HG03432 (cell line): ENCODE measurements at regions not wholly inside any gene's neighbourhood (a gene's known extent, or its start where the extent isn't known, plus 50 kb on each side); places are given as distances from the start of the nearest gene placed in this dataset.
A peak's percentile ranks its signal among the peaks of the same experiment; 100 is the strongest.

Experiments used
- ATAC-seq: cut with Tn5 transposase; IDR thresholded peaks from one replicate; pipeline ENCODE4 v1.9.1; 2021; ENCODE audit warnings: mild to moderate bottlenecking, moderate library complexity; ENCODE audit not compliant: unreplicated experiment

GRCh38 chr1:56057466-56058405 is 521.6 kb downstream of the PLPP3 start:
- no peak for ATAC-seq

GRCh38 chr1:56056438-56057287 is 522.7 kb downstream of the PLPP3 start:
- ATAC-seq = no peak

GRCh38 chr1:56054959-56055358 is 524.4 kb downstream of the PLPP3 start:
- peak; percentile 49 for ATAC-seq

GRCh38 chr1:56052041-56052440 is 527.3 kb downstream of the PLPP3 start:
- no peak for ATAC-seq

- ATAC-seq = no peak
Observed at GRCh38 chr1:56050911-56051310, 528.5 kb downstream of the PLPP3 start.

GRCh38 chr1:56045477-56045876 is 533.9 kb downstream of the PLPP3 start:
- peak; percentile 81 for ATAC-seq

- ATAC-seq = peak; percentile 71
Observed at GRCh38 chr1:56045062-56045461, 534.3 kb downstream of the PLPP3 start.

GRCh38 chr1:56036479-56036878 is 542.9 kb downstream of the PLPP3 start:
- no peak for ATAC-seq

- no peak for ATAC-seq
Observed at GRCh38 chr1:56034847-56035481, 544.4 kb downstream of the PLPP3 start.

GRCh38 chr1:56034222-56034621 is 545.1 kb downstream of the PLPP3 start:
- no peak for ATAC-seq

- ATAC-seq = no peak
Observed at GRCh38 chr1:56033321-56034037, 545.9 kb downstream of the PLPP3 start.

- no peak for ATAC-seq
Observed at GRCh38 chr1:56032096-56032676, 547.2 kb downstream of the PLPP3 start.

GRCh38 chr1:56031001-56031400 is 548.4 kb downstream of the PLPP3 start:
- ATAC-seq = no peak

- no peak for ATAC-seq
Observed at GRCh38 chr1:56029319-56030003, 549.9 kb downstream of the PLPP3 start.

GRCh38 chr1:56028911-56029310 is 550.5 kb downstream of the PLPP3 start:
- no peak for ATAC-seq

GRCh38 chr1:56028244-56028643 is 551.1 kb downstream of the PLPP3 start:
- ATAC-seq = peak; percentile 75

- no peak for ATAC-seq
Observed at GRCh38 chr1:56025942-56026341, 553.4 kb downstream of the PLPP3 start.

- no peak for ATAC-seq
Observed at GRCh38 chr1:56024155-56024554, 555.2 kb downstream of the PLPP3 start.

- no peak for ATAC-seq
Observed at GRCh38 chr1:56019922-56020321, 559.4 kb downstream of the PLPP3 start.

- ATAC-seq = no peak
Observed at GRCh38 chr1:56019472-56019871, 559.9 kb downstream of the PLPP3 start.
